ENCODE measurements at regions not wholly inside any gene's neighbourhood (a gene's known extent, or its start where the extent isn't known, plus 50 kb on each side); places are given as distances from the start of the nearest gene placed in this dataset.

GRCh38 chr3:14286887-14287500 lies 108.4 kb downstream of the LSM3 start:
- no peak for TF ChIP-seq CTCF (IDR thresholded peaks at IDR 0.05; ENCODE audit: control extremely low read depth, extremely low read depth, low read depth, missing control alignments)
- no peak for DNase-seq (ENCODE audit: extremely low spot score)
- ChIA-PET CTCF (interaction anchor here (1.3 kb wide), 2 partner anchors 26 to 181 kb away, joined by 4 read pairs; no protein-coding TSS in a partner anchor), POLR2A (no interaction called here)

GRCh38 chr3:14288177-14288788 lies 109.7 kb downstream of the LSM3 start:
- no peak for TF ChIP-seq CTCF (IDR thresholded peaks at IDR 0.05; ENCODE audit: control extremely low read depth, extremely low read depth, low read depth, missing control alignments)
- DNase-seq (ENCODE audit: extremely low spot score) = no peak
- CTCF ChIA-PET = interaction anchor here (0.9 to 1.3 kb wide), 5 partner anchors 8 to 221 kb away, joined by 3 to 4 read pairs (median 4); no protein-coding TSS in a partner anchor
- POLR2A ChIA-PET = no interaction called here

- TF ChIP-seq CTCF (IDR thresholded peaks at IDR 0.05; ENCODE audit: control extremely low read depth, extremely low read depth, low read depth, missing control alignments) = no peak
- POLR2A ChIA-PET = no interaction called here
- CTCF ChIA-PET = interaction anchor here (0.9 to 1.3 kb wide), 3 partner anchors 8 to 220 kb away, joined by 3 to 4 read pairs (median 3); no protein-coding TSS in a partner anchor
- DNase-seq (ENCODE audit: extremely low spot score) = no peak
Measured at GRCh38 chr3:14288833-14289451, 110.3 kb downstream of the LSM3 start.

GRCh38 chr3:14289590-14290461 lies 111.2 kb downstream of the LSM3 start:
- ChIA-PET CTCF (interaction anchor here (1.0 to 1.4 kb wide), 3 partner anchors 8 to 173 kb away, joined by 3 read pairs; no protein-coding TSS in a partner anchor), POLR2A (no interaction called here)
- DNase-seq (ENCODE audit: extremely low spot score) = no peak
- no peak for TF ChIP-seq CTCF (IDR thresholded peaks at IDR 0.05; ENCODE audit: control extremely low read depth, extremely low read depth, low read depth, missing control alignments)

- no peak for DNase-seq (ENCODE audit: extremely low spot score)
- ChIA-PET POLR2A (no interaction called here), CTCF (interaction anchor here (1.0 to 1.4 kb wide), 3 partner anchors 9 to 172 kb away, joined by 3 read pairs; no protein-coding TSS in a partner anchor)
- TF ChIP-seq CTCF (IDR thresholded peaks at IDR 0.05; ENCODE audit: control extremely low read depth, extremely low read depth, low read depth, missing control alignments) = no peak
Measured at GRCh38 chr3:14290631-14291385, 111.6 kb upstream of the SLC6A6 start.
